A549 (cell line): ENCODE measurements at regions not wholly inside any gene's neighbourhood (a gene's known extent, or its start where the extent isn't known, plus 50 kb on each side); places are given as distances from the start of the nearest gene placed in this dataset.

Experiments
- ATAC-seq, 2 experiments: fragments of 200-7000 bp in 1 of 2; fragments of >200 bp in 1 of 2; cut with Nextera tagmentation in 1 of 2; cut with Tn5 transposase in 1 of 2; 3 replicates each; pipeline versions ENCODE4 v1.8.0 to v1.9.1; 2018 to 2020; ENCODE audit warnings: mild to moderate bottlenecking in 1 of 2, moderate library complexity in 1 of 2
- CTCF ChIA-PET: fragments of 300-600 bp; sonication (Branson Sonifier 250); formaldehyde crosslinking; extraction: SDS; loops from one replicate; lab custom pipeline; 2021; ENCODE audit warnings: antibody characterized with exemption, inconsistent platforms; lab: Yijun Ruan, JAX
- POLR2A ChIA-PET: fragments of 350-600 bp; formaldehyde crosslinking; extraction: SDS; loops from one replicate; lab custom pipeline; 2021; ENCODE audit warnings: antibody characterized with exemption, inconsistent platforms; lab: Yijun Ruan, JAX
- DNase-seq, 2 experiments: peaks; one replicate each; pipeline versions ENCODE4 v3.0.0 to v3.0.0-alpha.2; 2011 to 2016; ENCODE audit warnings: low read depth in 1 of 2, low spot score in 1 of 2
- FAIRE-seq: peaks from 2 replicates; lab custom pipeline; 2011; peaks lifted over from hg19 to GRCh38; lab: Jason Lieb, UNC
- H3K27ac ChIP-seq, 2 experiments: fragments of >200 bp; sonication (Bioruptor Twin); formaldehyde crosslinking; 3 replicates each; pipeline ENCODE4 v1.5.1; 2016 to 2017
- H3K4me1 ChIP-seq: fragments of >200 bp; sonication (Bioruptor Twin); formaldehyde crosslinking; 3 replicates; pipeline ENCODE4 v1.6.1; 2016
- H3K4me2 ChIP-seq: fragments of >200 bp; sonication (Bioruptor Twin); formaldehyde crosslinking; 3 replicates; pipeline ENCODE4 v1.6.1; 2016
- H3K4me3 ChIP-seq: fragments of >200 bp; sonication (Bioruptor Twin); formaldehyde crosslinking; 3 replicates; pipeline ENCODE4 v1.5.1; 2016
- H3K9me3 ChIP-seq: fragments of >200 bp; sonication (Bioruptor Twin); formaldehyde crosslinking; 3 replicates; pipeline ENCODE4 v1.6.1; 2016
- CHD2 ChIP-seq: fragments of 150-350 bp; IDR thresholded peaks from 2 replicates; pipeline ENCODE4 v1.6.1; 2014; ENCODE audit warnings: low read length; ENCODE audit not compliant: partially characterized antibody
- EHMT2 ChIP-seq: fragments of 200-600 bp; sonication (generic); IDR thresholded peaks from 2 replicates; pipeline ENCODE4 v1.6.1; 2016; ENCODE audit warnings: antibody characterized with exemption, low read depth, mild to moderate bottlenecking, moderate library complexity
- FOSB ChIP-seq: fragments of 250-450 bp; sonication (Bioruptor Pico); IDR thresholded peaks from 2 replicates; pipeline ENCODE4 v1.5.0; 2020; ENCODE audit warnings: mild to moderate bottlenecking, moderate library complexity
- GATA3 ChIP-seq: IDR thresholded peaks from 2 replicates; pipeline ENCODE4 v1.6.1; 2012; ENCODE audit warnings: borderline replicate concordance
- HDAC2 ChIP-seq: fragments of 200-600 bp; sonication (generic); IDR thresholded peaks from 2 replicates; pipeline ENCODE4 v1.6.1; 2016
- HOXB5 ChIP-seq: fragments of 250-450 bp; sonication (Bioruptor Pico); IDR thresholded peaks from 2 replicates; pipeline ENCODE4 v1.5.0; 2020; ENCODE audit warnings: mild to moderate bottlenecking, moderate library complexity
- JUNB ChIP-seq: fragments of >200 bp; sonication (Bioruptor Twin); formaldehyde crosslinking; IDR thresholded peaks from 2 replicates; pipeline ENCODE4 v1.6.1; 2016
- MAZ ChIP-seq: fragments of 150-350 bp; IDR thresholded peaks from 2 replicates; pipeline ENCODE4 v1.6.1; 2014; ENCODE audit warnings: antibody characterized with exemption, low read depth, low read length, borderline replicate concordance
- NR3C1 ChIP-seq: fragments of >200 bp; sonication (Bioruptor Twin); formaldehyde crosslinking; IDR thresholded peaks from 3 replicates; pipeline ENCODE4 v1.6.1; 2017
- PHF8 ChIP-seq: fragments of 200-600 bp; sonication (generic); IDR thresholded peaks from 2 replicates; pipeline ENCODE4 v1.6.1; 2016; ENCODE audit warnings: low read depth, mild to moderate bottlenecking, antibody characterized with exemption, moderate library complexity, borderline replicate concordance
- POLR2AphosphoS2 ChIP-seq: conservative IDR thresholded peaks from 2 replicates; pipeline ENCODE4 v1.6.1; 2012; ENCODE audit warnings: low read length, improper control_type of control experiment, inconsistent platforms
- RAD21 ChIP-seq, 2 experiments: fragments of >200 bp in 1 of 2; sonication (Bioruptor Twin) in 1 of 2; formaldehyde crosslinking in 1 of 2; IDR thresholded peaks in 1 of 2; conservative IDR thresholded peaks in 1 of 2; 2 replicates in 1 of 2; 3 replicates in 1 of 2; pipeline ENCODE4 v1.6.1; 2012 to 2018; ENCODE audit warnings: inconsistent platforms in 1 of 2
- RARB ChIP-seq: fragments of 250-450 bp; sonication (Bioruptor Pico); IDR thresholded peaks from 2 replicates; pipeline ENCODE4 v1.8.0; 2021; ENCODE audit warnings: mild to moderate bottlenecking, moderate library complexity
- RFX5 ChIP-seq: fragments of 450-650 bp; IDR thresholded peaks from 2 replicates; pipeline ENCODE4 v1.7.1; 2014; ENCODE audit warnings: antibody characterized with exemption, mild to moderate bottlenecking, moderate library complexity
- TFCP2L1 ChIP-seq: fragments of 250-450 bp; sonication (Bioruptor Pico); IDR thresholded peaks from 2 replicates; pipeline ENCODE4 v1.5.0; 2021; ENCODE audit warnings: mild to moderate bottlenecking
- WGBS: methylation state at CpG from one replicate; pipeline ENCODE4 v1.1.6; 2017; ENCODE audit errors: missing lambda C conversion rate; 5-methylcytosine and 5-hydroxymethylcytosine counted together
- TF ChIP-seq, protein P1 (sequence below): fragments of >200 bp; sonication (Bioruptor Twin); formaldehyde crosslinking; IDR thresholded peaks from 3 replicates; pipeline ENCODE4 v1.5.1; 2016
- TF ChIP-seq, protein P2 (sequence below): fragments of 150-350 bp; IDR thresholded peaks from 2 replicates; pipeline ENCODE4 v1.6.1; 2014; ENCODE audit warnings: low read depth, mild to moderate bottlenecking, low read length
- TF ChIP-seq, protein P3 (sequence below): fragments of 250-450 bp; sonication (Bioruptor Pico); IDR thresholded peaks from 2 replicates; pipeline ENCODE4 v1.5.0; 2020; ENCODE audit warnings: low read depth, mild to moderate bottlenecking, moderate library complexity
- TF ChIP-seq, protein P4 (sequence below): fragments of 200-600 bp; sonication (generic); IDR thresholded peaks from 2 replicates; pipeline ENCODE4 v1.6.1; 2016; ENCODE audit warnings: antibody characterized with exemption, mild to moderate bottlenecking, moderate library complexity
- TF ChIP-seq, protein P5 (sequence below): fragments of >200 bp; sonication (Bioruptor Twin); formaldehyde crosslinking; IDR thresholded peaks from 2 replicates; pipeline ENCODE4 v1.6.1; 2016
- TF ChIP-seq, protein P6 (sequence below): fragments of 450-650 bp; IDR thresholded peaks from 2 replicates; pipeline ENCODE4 v1.6.1; 2014; ENCODE audit warnings: antibody characterized with exemption
- TF ChIP-seq, protein P7 (sequence below): fragments of 250-450 bp; sonication (Bioruptor Pico); IDR thresholded peaks from 2 replicates; pipeline ENCODE4 v1.5.0; 2021; ENCODE audit warnings: mild to moderate bottlenecking, moderate library complexity, borderline replicate concordance

DNA sequence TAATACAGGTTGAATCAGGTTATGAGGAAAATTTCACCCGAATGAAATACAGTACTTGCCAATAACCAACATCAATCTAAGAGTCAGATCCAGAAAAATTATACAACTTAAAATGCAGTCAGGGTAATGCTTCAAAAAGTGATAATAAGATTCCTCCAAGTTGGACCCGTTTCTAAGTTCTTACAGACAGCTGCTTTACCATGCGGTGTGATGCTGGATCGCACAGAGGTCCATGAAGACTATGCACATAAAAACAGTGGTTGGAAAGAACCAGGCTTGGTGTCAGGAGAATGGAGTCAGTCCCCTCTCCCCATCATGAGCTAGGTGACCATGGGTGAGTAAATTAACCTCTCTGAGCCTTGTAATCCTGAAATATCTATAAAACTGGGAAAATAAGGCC, 261.3 kb downstream of the QDPR start (continued):
- TF ChIP-seq, protein P1, sequence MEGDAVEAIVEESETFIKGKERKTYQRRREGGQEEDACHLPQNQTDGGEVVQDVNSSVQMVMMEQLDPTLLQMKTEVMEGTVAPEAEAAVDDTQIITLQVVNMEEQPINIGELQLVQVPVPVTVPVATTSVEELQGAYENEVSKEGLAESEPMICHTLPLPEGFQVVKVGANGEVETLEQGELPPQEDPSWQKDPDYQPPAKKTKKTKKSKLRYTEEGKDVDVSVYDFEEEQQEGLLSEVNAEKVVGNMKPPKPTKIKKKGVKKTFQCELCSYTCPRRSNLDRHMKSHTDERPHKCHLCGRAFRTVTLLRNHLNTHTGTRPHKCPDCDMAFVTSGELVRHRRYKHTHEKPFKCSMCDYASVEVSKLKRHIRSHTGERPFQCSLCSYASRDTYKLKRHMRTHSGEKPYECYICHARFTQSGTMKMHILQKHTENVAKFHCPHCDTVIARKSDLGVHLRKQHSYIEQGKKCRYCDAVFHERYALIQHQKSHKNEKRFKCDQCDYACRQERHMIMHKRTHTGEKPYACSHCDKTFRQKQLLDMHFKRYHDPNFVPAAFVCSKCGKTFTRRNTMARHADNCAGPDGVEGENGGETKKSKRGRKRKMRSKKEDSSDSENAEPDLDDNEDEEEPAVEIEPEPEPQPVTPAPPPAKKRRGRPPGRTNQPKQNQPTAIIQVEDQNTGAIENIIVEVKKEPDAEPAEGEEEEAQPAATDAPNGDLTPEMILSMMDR, result no peak
- TF ChIP-seq POLR2AphosphoS2 (no peak), JUNB (no peak), TFCP2L1 (CRISPR knock-in tag) (no peak), RARB (CRISPR knock-in tag) (no peak)
- TF ChIP-seq, protein P2, sequence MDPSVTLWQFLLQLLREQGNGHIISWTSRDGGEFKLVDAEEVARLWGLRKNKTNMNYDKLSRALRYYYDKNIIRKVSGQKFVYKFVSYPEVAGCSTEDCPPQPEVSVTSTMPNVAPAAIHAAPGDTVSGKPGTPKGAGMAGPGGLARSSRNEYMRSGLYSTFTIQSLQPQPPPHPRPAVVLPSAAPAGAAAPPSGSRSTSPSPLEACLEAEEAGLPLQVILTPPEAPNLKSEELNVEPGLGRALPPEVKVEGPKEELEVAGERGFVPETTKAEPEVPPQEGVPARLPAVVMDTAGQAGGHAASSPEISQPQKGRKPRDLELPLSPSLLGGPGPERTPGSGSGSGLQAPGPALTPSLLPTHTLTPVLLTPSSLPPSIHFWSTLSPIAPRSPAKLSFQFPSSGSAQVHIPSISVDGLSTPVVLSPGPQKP, result no peak
- TF ChIP-seq, protein P3, sequence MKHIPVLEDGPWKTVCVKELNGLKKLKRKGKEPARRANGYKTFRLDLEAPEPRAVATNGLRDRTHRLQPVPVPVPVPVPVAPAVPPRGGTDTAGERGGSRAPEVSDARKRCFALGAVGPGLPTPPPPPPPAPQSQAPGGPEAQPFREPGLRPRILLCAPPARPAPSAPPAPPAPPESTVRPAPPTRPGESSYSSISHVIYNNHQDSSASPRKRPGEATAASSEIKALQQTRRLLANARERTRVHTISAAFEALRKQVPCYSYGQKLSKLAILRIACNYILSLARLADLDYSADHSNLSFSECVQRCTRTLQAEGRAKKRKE, result no peak
- TF ChIP-seq, protein P4, sequence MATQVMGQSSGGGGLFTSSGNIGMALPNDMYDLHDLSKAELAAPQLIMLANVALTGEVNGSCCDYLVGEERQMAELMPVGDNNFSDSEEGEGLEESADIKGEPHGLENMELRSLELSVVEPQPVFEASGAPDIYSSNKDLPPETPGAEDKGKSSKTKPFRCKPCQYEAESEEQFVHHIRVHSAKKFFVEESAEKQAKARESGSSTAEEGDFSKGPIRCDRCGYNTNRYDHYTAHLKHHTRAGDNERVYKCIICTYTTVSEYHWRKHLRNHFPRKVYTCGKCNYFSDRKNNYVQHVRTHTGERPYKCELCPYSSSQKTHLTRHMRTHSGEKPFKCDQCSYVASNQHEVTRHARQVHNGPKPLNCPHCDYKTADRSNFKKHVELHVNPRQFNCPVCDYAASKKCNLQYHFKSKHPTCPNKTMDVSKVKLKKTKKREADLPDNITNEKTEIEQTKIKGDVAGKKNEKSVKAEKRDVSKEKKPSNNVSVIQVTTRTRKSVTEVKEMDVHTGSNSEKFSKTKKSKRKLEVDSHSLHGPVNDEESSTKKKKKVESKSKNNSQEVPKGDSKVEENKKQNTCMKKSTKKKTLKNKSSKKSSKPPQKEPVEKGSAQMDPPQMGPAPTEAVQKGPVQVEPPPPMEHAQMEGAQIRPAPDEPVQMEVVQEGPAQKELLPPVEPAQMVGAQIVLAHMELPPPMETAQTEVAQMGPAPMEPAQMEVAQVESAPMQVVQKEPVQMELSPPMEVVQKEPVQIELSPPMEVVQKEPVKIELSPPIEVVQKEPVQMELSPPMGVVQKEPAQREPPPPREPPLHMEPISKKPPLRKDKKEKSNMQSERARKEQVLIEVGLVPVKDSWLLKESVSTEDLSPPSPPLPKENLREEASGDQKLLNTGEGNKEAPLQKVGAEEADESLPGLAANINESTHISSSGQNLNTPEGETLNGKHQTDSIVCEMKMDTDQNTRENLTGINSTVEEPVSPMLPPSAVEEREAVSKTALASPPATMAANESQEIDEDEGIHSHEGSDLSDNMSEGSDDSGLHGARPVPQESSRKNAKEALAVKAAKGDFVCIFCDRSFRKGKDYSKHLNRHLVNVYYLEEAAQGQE, result no peak

DNA sequence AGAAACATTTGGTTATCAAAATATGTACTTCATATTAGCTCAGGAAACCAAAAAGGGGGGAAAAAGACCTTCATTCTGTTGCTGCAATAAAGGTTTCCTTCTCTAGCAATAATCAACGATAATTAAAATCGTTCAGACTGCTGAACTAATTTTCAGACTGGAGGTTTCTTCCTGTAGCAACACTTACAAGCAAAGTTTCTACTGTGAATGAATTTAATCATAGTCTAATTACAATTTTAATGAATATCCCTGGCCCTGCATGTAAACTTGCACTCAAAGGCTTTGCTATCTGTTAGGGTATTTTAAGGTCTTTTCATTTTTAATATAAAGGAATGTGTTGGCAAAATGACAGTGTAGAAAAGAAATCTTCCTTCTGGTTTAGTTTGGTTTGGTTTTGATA, 265.2 kb downstream of the QDPR start:
- ATAC-seq (no peak), FAIRE-seq (no peak), DNase-seq (no peak)
- WGBS, result 3% methylated on average over 2 of the region's 2 CpGs
- no peaks in the 10 kb centered on the region for H3K9me3 ChIP-seq
- POLR2A ChIA-PET, result no interaction called here
- H3K4me1 ChIP-seq, result no peaks in the 10 kb centered on the region
- no peak overlapping the region for H3K4me3 ChIP-seq
- no peak overlapping the region for H3K27ac ChIP-seq
- TF ChIP-seq FOSB (CRISPR knock-in tag) (no peak), MAZ (no peak), PHF8 (no peak), EHMT2 (no peak), CHD2 (no peak), RAD21 (conservative IDR thresholded peaks at IDR 0.05 in 1 of 2, IDR thresholded peaks at IDR 0.05 in 1 of 2) (no peak), NR3C1 (no peak), HOXB5 (no peak), HDAC2 (no peak), RFX5 (no peak), GATA3 (no peak)
- TF ChIP-seq, protein P5, sequence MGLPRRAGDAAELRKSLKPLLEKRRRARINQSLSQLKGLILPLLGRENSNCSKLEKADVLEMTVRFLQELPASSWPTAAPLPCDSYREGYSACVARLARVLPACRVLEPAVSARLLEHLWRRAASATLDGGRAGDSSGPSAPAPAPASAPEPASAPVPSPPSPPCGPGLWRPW, result no peak
- TF ChIP-seq, protein P6, sequence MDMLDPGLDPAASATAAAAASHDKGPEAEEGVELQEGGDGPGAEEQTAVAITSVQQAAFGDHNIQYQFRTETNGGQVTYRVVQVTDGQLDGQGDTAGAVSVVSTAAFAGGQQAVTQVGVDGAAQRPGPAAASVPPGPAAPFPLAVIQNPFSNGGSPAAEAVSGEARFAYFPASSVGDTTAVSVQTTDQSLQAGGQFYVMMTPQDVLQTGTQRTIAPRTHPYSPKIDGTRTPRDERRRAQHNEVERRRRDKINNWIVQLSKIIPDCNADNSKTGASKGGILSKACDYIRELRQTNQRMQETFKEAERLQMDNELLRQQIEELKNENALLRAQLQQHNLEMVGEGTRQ, result no peak
- TF ChIP-seq, protein P1, result no peak
- TF ChIP-seq, protein P7, sequence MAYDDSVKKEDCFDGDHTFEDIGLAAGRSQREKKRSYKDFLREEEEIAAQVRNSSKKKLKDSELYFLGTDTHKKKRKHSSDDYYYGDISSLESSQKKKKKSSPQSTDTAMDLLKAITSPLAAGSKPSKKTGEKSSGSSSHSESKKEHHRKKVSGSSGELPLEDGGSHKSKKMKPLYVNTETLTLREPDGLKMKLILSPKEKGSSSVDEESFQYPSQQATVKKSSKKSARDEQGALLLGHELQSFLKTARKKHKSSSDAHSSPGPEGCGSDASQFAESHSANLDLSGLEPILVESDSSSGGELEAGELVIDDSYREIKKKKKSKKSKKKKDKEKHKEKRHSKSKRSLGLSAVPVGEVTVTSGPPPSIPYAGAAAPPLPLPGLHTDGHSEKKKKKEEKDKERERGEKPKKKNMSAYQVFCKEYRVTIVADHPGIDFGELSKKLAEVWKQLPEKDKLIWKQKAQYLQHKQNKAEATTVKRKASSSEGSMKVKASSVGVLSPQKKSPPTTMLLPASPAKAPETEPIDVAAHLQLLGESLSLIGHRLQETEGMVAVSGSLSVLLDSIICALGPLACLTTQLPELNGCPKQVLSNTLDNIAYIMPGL, result no peak
- CTCF ChIA-PET, result no interaction called here
- H3K4me2 ChIP-seq, result no peak overlapping the region
